KG1 (cell line): ENCODE measurements at regions not wholly inside any gene's neighbourhood (a gene's known extent, or its start where the extent isn't known, plus 50 kb on each side); places are given as distances from the start of the nearest gene placed in this dataset.
"Not testable (repeated sequence)": the region's sequence is repeated elsewhere in the genome, so short reads cannot be mapped to it uniquely, and the experiment has no call there.

Experiments
- DNase-seq: peaks from one replicate; lab custom pipeline; 2025; lab: John Stamatoyannopoulos, UW

DNA sequence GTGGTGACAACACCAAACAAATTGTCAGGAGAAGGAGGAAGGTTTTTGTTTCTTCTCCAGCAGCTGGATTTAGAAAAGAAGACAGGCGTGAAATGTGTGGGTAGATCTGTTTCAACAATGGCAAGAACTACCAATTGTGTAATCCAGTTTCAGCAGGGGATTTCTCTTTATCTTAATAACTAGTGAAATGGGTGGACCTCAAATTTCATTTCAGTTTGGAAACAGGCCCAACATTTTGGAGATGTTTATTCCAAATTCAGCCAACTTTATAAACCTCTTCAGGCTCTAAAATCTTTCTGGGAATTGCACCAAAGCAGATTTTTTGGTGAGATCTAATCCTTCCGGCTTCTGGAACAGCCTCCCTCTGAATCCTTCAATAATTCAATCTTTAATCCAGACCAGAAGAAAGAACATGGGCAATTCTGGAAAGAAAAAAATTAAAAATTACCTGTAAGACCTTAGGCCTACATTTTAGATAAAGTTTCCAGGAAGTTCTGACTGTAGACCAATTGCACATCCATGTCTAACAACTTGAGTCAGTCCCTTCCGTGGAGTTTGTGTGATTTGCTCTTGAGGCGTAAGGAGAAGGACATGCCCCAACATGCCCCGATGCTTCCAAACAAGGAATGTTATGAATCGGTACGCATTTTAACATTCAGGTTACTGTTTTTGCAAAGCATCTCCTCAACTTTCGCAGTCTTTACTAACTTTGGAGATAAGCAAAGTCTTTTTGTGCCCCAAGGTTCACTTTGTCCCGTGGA is 423.6 kb downstream of the IRX1 start:
- DNase-seq: no peak

DNA sequence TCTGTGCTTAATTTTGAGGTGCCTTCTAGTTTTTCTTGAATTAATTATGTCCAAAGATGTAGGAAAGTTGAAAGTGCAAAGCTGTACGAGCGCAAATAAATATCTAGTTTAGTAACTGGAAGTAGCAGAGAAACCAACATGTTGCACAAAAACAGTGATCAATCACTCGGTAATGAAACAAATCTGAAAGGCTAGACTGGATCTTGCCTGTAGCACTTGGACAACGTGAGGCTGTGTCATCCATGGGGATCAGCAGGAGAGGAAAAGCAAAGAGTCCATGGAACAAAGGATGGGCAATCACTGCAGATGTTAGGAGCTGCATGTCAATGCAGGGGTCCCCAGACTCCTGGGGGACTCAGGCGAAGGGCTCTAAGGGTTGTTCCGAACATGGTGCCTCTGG is 424.2 kb downstream of the IRX1 start:
- DNase-seq: no peak

DNA sequence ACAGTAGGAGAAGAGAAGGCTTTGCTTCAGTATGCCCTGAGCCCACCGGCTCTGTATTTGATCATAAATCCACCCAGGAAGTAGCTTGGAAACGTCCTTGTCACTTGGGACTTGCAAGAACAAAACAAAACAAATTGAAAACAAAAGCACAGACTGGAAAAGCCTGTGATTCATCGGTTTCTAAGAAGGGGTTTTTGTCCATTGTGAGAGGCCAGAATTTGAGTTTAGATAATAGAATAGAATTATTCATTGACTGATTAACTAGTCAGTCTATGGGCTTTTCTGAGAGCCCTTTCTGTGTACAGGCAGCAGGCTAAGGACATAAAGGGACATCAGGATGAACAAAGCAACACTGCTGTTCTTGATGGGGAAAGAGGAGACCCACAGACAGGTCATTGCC is 424.8 kb downstream of the IRX1 start:
- DNase-seq: no peak

DNA sequence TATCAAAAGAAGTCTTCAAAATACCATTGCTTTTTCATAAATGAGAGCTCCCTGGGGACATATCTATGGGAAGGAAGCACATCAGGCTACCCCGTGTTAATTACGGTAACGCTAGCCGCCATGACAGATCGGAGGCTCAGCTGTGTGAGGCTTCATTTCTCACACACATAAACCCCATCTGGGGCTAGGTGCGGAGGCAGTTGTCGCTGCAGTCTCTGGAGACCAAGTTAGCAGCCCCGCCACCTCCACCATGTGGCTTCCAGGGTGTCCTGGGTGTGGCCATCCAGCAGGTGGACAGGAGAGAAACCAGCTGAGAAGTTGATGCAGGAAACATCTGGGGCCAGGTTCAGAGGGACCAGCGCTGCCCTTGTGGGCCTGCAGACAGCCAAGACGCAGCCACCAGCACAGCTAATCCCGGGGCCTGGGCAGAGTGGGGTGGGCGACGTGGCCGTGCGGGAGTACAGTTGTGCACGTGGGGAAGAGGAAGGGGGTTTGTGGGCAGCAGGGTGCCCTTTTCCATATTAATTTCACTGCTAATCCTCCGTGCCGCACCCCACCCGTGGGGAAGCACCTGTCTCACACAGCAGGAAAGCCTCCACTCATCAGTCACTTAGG is 426.5 kb downstream of the IRX1 start:
- DNase-seq: no peak

DNA sequence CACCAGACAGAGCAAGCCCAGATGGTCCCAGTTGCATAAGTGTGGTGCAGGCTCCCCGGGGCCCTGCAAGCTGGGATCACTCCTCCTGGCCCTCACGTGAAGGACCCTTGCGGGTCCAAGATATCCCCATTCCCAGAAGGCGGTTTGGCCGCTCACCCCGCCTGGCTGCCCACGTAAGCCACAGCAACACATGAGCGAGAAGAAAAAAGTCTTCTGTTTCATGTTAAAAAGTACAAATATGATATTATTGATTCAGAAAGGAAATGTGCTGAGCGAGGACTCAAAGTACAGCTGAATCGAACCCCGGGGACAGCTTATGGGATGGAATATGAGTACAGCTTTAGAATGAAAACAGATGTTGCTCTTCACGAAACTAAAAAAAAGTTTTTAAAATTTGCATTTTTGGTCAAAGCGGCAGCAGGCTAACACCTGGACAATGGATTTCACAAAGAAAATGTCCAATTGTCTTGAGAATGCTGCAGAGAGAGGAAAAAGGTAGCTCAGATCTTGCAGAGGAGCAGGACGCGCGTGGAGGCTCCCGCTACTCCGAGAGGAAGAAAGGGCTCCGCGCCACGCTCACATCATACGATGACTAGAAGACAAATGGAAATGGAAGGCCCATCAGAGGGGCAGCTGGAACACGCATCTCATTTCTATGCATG is 427.6 kb downstream of the IRX1 start:
- DNase-seq: no peak

DNA sequence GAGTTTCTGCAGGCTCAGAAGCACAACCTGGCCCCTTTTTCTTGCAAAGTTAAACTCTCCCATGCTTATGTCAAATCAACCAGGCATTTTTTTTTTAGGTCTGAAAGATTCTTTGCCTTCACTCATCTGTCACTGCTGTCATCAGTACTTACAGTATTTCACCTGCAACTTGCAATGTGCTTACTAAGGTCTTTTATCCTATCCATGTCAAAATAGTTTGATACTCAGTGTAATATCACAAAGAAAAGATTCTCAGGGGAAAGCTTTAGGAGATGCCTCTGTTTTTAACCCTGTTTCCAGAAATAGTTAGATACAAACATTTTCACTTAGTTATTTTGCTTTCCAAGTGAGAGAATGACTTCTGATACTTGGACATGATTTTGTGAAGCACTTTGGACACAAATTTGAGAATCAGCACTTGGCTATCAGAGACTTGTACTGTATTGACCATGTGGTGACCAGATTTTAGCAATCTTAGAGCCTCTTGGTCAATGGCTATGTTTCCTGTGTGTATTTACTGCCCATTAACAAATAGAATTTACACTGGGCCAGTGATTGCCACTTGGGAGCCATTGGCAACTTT is 428.2 kb downstream of the IRX1 start:
- DNase-seq: no peak

DNA sequence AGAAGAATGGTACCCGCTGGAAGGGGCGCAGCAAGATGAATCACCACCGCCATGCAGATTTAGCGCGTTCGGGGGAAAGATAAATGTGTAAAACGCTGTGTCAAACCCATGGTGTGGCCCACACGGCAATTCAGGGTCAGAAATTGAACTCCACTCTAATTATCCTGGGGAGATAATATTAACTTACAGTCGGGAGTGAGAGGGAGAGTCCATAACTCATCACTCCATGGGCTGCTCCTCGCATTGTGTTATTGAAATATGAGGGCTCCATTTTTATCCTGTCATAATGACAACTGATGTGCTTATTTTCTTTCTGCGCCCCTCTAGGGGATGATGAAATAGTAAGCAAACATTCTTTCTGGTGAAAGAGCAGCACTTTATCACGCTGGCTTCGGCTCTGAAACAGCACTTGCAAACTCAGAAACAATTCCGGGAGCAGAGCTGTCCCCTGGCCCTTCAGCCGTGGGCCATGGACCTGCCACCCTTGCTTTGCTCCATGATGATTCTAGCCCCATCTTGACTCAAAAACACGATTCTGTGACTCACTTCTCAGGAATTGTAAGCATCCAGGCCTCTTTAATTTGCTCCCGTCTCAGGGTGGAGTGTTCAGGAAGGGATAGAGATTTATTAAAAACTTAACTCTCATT is 431.6 kb downstream of the IRX1 start:
- DNase-seq: no peak

DNA sequence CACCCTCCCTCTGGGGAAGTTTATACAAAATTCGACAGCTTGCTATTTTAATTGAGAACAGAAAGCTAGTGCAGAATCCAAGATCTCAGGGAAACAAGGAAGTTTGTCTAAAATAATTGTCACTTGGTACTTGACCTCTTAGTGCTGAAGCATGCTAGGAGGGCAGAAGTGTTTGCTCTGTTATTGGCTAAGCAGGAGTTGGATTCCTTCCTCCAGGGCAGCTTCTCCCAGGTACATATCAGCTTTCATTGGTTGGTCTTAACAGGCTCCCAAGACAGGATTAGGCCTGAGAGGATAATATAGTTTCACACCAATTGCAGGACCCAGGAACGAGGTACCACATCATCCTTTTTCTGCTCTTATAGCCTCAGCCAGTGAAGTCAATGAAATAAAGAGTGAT is 432.8 kb downstream of the IRX1 start:
- no peak for DNase-seq

DNA sequence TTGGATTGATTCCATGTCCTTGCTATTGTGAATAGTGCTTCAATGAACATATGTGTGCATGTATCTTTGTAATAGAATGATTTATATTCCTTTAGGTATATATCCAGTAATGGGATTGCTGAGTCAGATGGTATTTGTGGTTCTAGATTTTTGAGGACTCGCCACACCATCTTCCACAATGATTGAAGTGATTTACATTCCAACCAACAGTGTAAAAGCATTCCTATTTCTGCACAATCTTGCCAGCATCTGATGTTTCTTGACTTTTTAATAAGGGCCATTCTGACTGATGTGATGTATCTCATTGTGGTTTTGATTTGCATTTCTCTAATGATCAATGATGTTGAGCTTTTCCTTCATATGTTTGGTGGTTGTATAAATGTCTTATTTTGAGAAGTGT is 437.9 kb downstream of the IRX1 start:
- DNase-seq: not testable (repeated sequence)

DNA sequence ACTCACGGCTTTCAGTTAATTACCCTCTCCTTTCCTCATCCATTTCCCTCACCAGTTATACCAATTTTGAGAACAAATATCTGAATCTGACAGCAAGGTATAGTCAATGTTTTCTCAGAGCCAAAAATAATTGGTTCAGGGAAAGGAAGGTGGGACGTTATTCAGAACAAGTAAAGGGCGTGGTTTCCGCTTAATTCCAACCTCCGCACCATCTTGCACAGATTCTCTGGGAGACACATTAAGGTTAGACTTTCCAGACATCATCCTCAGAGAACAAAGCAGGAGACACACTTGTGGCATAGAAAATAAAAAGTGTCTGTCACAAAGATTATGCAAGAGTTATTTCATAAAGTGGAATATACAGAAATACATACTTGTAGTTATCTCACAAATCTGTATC is 441.2 kb downstream of the IRX1 start:
- no peak for DNase-seq

DNA sequence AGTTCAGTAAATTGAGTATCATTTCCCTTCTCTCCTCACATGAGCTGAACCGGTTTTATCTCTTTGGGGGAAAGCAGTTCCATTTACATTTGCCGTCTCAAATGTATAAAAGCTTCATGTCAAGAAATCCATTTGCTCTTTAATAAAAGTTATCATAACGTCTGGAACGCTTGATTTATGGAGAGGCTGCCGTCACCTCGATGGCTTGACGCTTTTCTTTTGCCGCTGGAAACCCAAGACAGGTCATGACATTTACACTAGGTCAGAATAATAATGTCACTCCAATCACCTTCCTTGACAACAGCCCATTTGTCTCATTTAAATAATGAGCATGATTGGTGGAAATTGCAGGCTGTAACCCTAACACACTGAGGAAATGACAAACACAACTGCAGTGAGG is 443.4 kb downstream of the IRX1 start:
- DNase-seq: no peak

DNA sequence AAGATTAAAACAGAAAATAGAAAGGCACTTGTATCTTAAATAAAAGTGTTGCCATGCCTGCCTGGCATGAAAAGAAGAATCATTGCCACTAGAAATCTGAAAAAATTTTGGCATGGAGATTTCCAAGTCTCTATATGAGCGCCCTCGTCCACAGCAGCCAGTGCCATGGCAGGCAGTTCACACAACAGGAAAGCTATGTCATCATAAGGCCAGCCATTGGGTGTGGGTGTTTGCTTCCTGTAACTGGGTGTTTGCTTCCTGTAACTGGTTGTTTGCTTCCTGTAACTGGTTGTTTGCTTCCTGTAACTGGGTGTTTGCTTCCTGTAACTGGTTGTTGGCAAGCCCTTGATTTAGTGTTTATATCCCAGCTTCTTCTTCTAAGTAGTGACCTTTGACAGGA is 446.7 kb downstream of the IRX1 start:
- no peak for DNase-seq

DNA sequence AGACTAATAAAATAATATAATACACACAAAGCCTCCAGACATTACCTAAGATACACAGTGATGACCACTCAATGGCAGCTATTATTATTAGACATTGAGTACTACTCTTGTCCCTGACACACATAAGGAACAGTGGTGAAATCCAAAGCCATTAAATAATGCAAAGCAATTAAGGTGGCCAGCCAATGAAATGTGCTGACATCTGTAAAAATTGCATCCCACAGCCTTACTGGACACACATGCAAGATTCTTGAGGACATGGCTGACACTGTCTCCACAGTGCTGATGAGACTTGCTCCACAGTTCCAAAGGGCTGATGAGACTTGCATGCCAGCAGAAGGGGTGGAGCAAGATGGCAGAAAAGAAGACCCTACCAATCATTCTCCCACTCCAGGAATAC is 447.5 kb downstream of the IRX1 start:
- DNase-seq: no peak

DNA sequence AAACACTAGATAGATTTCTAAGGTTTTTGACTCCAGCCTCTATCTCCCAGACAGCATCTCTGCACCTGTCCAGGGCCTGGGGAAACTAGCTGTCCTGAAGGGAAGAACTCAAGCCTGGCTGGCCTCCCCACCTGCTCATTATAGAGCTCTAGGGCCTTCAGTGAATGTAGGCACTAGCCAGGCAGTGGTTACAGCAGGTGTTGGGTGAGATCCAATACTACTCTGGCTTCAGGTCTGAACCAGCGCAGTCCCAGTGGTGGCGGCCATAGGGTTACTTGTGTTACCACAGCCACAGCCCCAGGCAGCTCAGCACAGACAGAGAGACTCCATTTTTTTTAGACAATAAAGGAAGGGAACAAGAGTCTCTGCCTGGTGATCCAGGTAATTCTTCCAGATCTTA is 449.2 kb downstream of the IRX1 start:
- no peak for DNase-seq

DNA sequence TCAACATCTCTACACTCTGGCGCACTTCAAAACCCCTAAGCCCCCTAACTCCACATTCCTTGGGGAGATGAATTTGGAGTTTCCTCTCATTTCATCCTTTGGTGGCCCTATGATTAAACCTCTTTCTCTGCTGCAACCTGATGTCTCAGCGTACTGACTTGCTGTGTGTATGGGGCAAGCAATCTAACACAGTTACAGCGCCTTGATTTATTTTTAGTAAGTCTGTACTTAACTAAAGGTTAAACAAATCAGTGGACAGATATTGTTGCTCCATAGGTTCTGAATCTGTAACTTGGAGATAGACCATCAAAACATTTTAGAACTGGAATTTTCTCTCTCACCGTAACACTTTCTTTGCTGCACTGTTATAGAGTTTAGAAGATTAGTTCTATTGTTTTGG is 452.8 kb downstream of the IRX1 start:
- no peak for DNase-seq

DNA sequence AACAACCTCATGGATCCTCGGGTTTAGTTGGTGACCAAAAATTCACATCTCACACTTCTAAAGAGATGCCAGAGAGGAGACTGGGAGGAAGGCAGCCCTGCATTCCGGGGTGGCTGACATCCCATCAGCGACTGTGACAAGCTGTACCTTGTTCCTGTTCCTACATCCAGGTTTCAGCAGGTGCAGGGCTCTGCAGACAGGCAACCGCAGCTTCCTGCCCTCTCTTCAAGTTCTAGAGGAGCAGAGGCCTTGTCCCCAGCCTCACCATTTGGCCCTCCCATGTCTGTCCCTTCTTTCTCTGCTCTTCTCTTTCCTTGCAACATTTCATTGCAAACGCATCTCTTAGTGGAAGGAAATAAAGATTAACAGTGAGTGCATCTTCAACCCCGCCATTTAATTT is 454.6 kb downstream of the IRX1 start:
- DNase-seq: no peak

DNA sequence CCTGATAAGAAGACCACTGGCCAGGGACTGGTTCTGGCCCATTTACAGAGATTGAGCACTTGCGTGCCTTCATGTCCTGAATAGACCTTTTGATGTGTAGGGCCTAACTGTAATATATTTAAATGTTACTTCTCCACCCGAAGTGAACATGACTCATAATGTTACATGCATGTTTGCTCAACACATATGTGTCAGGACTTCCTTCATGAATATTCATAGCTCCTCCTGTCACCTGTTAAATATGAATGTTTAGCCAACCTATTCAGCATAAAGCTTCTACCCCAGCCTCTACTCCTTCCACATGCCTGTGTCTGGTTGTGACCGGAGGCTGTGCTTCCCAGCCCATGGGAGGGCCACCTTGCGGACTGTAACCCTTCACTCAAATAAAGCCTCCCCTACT is 457.5 kb downstream of the IRX1 start:
- no peak for DNase-seq

DNA sequence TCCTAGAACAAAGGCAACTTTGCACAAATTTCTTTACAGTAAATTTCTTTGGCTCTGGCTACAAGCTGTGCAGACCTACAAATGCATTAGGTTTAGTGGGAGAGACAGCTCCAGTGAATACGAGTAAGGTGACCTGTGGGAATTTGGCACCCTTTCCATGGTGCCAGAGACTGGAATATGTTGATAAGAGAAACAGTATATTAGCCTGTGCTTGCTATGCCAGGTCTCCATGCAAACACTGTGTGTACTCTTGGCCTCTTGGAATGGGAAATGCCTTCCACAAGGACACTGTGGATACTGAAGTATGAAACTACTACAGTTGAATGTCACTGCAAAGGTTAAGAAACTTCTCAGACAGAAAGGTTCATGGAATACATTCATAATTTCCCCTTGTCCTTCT is 458.5 kb downstream of the IRX1 start:
- DNase-seq: no peak

DNA sequence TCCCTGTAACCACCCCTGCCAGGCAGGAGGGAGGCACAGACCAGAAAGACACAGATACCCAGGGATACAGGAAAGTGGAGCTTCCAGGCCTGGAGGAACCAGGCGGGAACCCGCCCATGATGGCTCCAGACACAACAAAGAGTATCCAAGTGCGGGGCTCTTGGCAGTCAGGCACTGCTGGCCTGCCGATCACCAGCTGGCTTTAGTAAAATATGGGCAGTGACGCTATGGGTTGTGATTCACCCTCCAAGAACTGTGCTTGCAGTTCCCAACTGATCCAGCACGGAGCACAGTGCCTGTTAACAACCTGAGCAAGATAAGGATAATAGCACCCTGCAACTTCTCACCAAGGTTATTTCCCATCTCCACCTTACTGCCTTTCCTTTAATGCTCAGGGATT is 463.3 kb downstream of the IRX1 start:
- DNase-seq: no peak

DNA sequence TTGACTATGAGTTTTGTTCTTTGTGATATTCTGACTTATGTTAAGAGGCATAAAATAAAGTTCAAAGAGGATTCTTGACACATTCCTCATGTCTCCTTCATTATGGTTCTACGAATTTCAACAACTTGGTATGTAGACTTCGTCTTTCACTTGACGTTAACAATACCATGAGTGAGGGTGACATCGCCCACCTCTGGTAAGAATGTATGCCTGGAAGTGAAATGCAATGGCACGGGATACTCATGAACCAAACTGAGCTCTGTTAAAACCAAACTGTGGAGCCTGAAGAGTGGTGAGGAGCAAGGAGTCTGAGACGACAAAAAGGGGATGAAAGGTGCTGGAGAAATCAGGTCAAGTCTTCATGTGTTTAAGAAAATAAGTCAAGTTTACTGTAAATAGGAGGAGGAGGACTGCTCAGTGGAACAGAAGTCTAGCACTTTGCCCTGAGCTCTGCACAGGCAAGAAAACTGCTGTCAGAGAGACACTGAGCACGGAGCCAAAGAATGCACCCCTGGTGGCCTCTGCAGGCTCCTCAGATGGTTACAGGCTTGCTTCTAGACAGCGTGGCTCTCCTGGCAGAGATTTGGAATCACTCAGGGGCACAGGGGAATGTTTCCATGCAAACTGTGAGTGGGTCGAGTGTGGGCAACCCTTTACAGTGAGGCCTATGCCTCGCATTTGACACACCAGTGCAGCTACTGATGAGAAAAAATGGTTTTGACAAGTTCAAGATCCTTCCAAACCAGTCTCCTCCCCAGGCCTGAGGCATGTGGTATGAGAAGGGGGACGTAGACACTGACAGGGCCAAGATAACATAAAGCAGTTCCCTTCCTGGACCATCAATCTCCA is 470.1 kb downstream of the IRX1 start:
- no peak for DNase-seq

DNA sequence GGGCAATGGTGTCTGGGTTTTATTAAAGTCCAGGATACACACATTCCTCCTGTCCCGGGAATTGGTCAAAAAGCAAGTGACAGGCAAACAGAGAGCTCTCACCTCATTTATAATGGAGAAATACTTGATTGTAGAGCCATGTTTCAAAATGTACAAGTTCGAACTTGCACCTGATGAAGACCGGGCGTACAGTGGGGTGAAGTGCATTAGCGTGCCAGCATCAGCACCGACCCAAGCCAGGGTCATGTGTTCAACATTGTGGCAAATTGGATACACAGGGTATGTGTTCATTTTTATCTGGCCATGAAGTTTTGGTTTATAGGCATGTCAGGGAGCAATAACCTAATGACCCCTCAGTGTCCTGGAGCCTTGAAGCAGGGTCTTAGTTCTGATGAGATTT is 472.5 kb downstream of the IRX1 start:
- no peak for DNase-seq

DNA sequence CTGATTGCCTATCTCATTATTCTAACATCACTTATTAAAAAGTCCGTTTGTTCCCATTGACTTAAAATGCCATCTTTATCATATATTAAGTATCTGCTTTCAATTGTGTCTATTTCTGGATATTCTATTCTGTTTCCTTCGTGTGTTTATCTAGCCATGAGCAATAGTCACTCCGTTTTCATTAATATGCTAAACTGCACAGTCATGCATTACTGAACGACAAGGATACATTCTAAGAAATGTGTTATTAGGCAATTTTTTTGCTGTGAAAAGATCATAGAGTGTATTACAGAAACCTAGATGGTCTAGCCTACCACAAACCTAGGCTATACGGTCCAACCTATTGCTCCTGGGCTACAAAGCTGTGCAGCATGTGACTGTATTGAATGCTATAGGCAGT is 482.9 kb downstream of the IRX1 start:
- no peak for DNase-seq
